ENCODE measurements at regions not wholly inside any gene's neighbourhood (a gene's known extent, or its start where the extent isn't known, plus 50 kb on each side); places are given as distances from the start of the nearest gene placed in this dataset.

DNA sequence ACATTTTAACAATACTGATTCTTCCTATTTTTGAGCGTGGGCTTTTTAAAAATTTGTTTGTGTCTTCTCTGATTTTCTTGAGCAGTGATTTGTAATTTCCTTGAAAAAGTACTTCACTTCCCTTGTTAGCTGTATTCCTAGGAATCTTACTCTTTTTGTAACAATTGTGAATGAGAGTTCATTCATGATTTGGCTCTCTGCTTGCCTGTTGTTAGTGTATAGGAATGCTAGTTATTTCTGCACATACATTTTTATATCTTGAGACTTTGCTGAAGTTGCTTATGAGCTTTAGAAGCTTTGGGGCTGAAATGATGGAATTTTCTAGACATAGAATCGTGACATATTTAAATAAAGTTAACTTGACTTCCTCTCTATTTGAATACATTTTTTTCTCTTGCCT lies 582.8 kb upstream of the BCHE start:
- no peak for TF ChIP-seq EZH2 (IDR thresholded peaks at IDR 0.05; ENCODE audit: borderline replicate concordance, low read depth, low read length, poor library complexity, severe bottlenecking)
- TF ChIP-seq, protein P1, sequence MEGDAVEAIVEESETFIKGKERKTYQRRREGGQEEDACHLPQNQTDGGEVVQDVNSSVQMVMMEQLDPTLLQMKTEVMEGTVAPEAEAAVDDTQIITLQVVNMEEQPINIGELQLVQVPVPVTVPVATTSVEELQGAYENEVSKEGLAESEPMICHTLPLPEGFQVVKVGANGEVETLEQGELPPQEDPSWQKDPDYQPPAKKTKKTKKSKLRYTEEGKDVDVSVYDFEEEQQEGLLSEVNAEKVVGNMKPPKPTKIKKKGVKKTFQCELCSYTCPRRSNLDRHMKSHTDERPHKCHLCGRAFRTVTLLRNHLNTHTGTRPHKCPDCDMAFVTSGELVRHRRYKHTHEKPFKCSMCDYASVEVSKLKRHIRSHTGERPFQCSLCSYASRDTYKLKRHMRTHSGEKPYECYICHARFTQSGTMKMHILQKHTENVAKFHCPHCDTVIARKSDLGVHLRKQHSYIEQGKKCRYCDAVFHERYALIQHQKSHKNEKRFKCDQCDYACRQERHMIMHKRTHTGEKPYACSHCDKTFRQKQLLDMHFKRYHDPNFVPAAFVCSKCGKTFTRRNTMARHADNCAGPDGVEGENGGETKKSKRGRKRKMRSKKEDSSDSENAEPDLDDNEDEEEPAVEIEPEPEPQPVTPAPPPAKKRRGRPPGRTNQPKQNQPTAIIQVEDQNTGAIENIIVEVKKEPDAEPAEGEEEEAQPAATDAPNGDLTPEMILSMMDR (conservative IDR thresholded peaks at IDR 0.05; ENCODE audit: low read depth, low read length) = no peak
- no peak for DNase-seq (ENCODE audit: low spot score)
- peaks cover 8% of the 10 kb centered on the region for H3K9me3 ChIP-seq (ENCODE audit: low read depth, low read length, poor library complexity, severe bottlenecking)
- H3K36me3 ChIP-seq (ENCODE audit: insufficient read depth, low read length, poor library complexity, severe bottlenecking) = no peaks in the 10 kb centered on the region
- H3K4me3 ChIP-seq (ENCODE audit: low read depth, low read length, poor library complexity, severe bottlenecking) = no peak overlapping the region
- no TSS peak for BruUV-seq (replicated peaks)
- intact Hi-C loops (cut with micrococcal nuclease; ENCODE audit: unreplicated experiment) = no loop called here
- ChIA-PET CTCF (no interaction called here), POLR2A (ENCODE audit: low non-redundant PET) (no interaction called here)
- no peaks in the 10 kb centered on the region for H3K27me3 ChIP-seq (replicated peaks; ENCODE audit: insufficient read depth, low read depth, low read length, poor library complexity)
- no peaks in the 10 kb centered on the region for H3K4me1 ChIP-seq (ENCODE audit: insufficient read depth, low read length, poor library complexity, severe bottlenecking)
- no peak overlapping the region for H3K27ac ChIP-seq (ENCODE audit: low read depth, low read length, poor library complexity, severe bottlenecking)

DNA sequence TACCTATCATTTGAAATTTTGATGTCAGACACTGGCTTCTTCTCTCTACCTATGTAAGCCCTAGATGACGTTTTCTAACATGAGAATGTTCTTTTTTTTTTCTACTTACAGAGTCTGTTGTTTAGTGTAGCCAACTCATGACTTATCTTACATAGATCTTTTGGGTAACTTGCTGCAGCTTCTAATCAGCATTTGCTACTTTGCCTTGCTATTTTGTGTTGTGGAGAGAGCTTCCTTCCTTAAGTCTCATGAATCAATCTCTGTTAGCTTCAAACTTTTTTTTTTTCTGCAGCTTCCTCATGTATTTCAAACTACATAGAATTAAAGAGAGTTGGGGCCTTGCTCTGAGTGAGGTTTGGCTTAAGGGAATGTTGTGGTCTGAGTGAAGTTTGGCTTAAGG lies 568.7 kb upstream of the BCHE start:
- no peak for DNase-seq (ENCODE audit: low spot score)
- CTCF ChIA-PET = no interaction called here
- no peaks in the 10 kb centered on the region for H3K36me3 ChIP-seq (ENCODE audit: insufficient read depth, low read length, poor library complexity, severe bottlenecking)
- H3K4me1 ChIP-seq (ENCODE audit: insufficient read depth, low read length, poor library complexity, severe bottlenecking) = no peaks in the 10 kb centered on the region
- H3K4me3 ChIP-seq (ENCODE audit: low read depth, low read length, poor library complexity, severe bottlenecking) = no peak overlapping the region
- POLR2A ChIA-PET (ENCODE audit: low non-redundant PET) = no interaction called here
- intact Hi-C loops (cut with micrococcal nuclease; ENCODE audit: unreplicated experiment) = no loop called here
- BruUV-seq (replicated peaks) = no TSS peak
- H3K27me3 ChIP-seq (replicated peaks; ENCODE audit: insufficient read depth, low read depth, low read length, poor library complexity) = no peaks in the 10 kb centered on the region
- TF ChIP-seq, protein P1 (conservative IDR thresholded peaks at IDR 0.05; ENCODE audit: low read depth, low read length) = no peak
- no peak overlapping the region for H3K27ac ChIP-seq (ENCODE audit: low read depth, low read length, poor library complexity, severe bottlenecking)
- H3K9me3 ChIP-seq (ENCODE audit: low read depth, low read length, poor library complexity, severe bottlenecking) = no peaks in the 10 kb centered on the region

DNA sequence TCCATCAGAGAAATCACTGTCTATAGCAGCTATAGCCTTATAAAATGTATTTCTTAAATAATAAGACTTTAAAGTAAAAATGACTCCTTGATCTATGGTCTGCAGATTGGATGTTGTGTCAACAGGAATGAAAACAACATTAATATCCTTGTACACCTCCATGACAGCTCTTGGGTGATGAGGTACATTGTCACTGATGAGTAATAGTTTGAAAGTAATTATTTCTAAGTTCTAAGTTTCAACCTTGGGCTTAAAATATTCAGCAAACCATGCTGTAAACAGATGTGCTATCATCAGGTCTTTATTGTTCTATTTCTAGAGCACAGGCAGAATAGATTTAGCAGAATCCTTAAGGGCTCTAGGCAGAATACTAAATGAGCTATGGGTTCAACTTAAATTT lies 568.2 kb upstream of the BCHE start:
- BruUV-seq (replicated peaks) = no TSS peak
- ChIA-PET POLR2A (ENCODE audit: low non-redundant PET) (no interaction called here), CTCF (no interaction called here)
- H3K36me3 ChIP-seq (ENCODE audit: insufficient read depth, low read length, poor library complexity, severe bottlenecking) = no peaks in the 10 kb centered on the region
- H3K4me3 ChIP-seq (ENCODE audit: low read depth, low read length, poor library complexity, severe bottlenecking) = no peak overlapping the region
- no peak overlapping the region for H3K27ac ChIP-seq (ENCODE audit: low read depth, low read length, poor library complexity, severe bottlenecking)
- no peak for DNase-seq (ENCODE audit: low spot score)
- H3K9me3 ChIP-seq (ENCODE audit: low read depth, low read length, poor library complexity, severe bottlenecking) = no peaks in the 10 kb centered on the region
- TF ChIP-seq, protein P1 (conservative IDR thresholded peaks at IDR 0.05; ENCODE audit: low read depth, low read length) = no peak
- no peak for TF ChIP-seq EZH2 (IDR thresholded peaks at IDR 0.05; ENCODE audit: borderline replicate concordance, low read depth, low read length, poor library complexity, severe bottlenecking)
- H3K4me1 ChIP-seq (ENCODE audit: insufficient read depth, low read length, poor library complexity, severe bottlenecking) = no peaks in the 10 kb centered on the region
- no peaks in the 10 kb centered on the region for H3K27me3 ChIP-seq (replicated peaks; ENCODE audit: insufficient read depth, low read depth, low read length, poor library complexity)
- intact Hi-C loops (cut with micrococcal nuclease; ENCODE audit: unreplicated experiment) = no loop called here

Measured in A673 (cell line).